Osteoblast (primary cell): ENCODE measurements at regions not wholly inside any gene's neighbourhood (a gene's known extent, or its start where the extent isn't known, plus 50 kb on each side); places are given as distances from the start of the nearest gene placed in this dataset.
"Not testable (repeated sequence)": the region's sequence is repeated elsewhere in the genome, so short reads cannot be mapped to it uniquely, and the experiment has no call there.

ENCODE experiments used
- DNase-seq: peaks from one replicate; pipeline ENCODE4 v3.0.0; 2011; ENCODE audit warnings: low spot score, mixed read lengths; ENCODE audit not compliant: insufficient read length; ENCODE audit errors: missing footprints
- H2AFZ ChIP-seq: 2 replicates; pipeline ENCODE4 v1.6.0; 2011; ENCODE audit warnings: mild to moderate bottlenecking, low read length
- H3K27ac ChIP-seq: 2 replicates; pipeline ENCODE4 v1.5.1; 2011; ENCODE audit warnings: mild to moderate bottlenecking, low read depth, low read length, moderate library complexity
- H3K27me3 ChIP-seq: 2 replicates; pipeline ENCODE4 v1.6.0; 2012; ENCODE audit warnings: mild to moderate bottlenecking, control low read depth, inconsistent platforms, low read length, moderate library complexity; ENCODE audit not compliant: insufficient read depth
- H3K36me3 ChIP-seq: 2 replicates; pipeline ENCODE4 v1.5.1; 2011; ENCODE audit warnings: mild to moderate bottlenecking, low read length, control low read depth, moderate library complexity; ENCODE audit not compliant: insufficient read depth
- H3K4me1 ChIP-seq: 2 replicates; pipeline ENCODE4 v1.5.1; 2011; ENCODE audit warnings: mild to moderate bottlenecking, low read length, control low read depth, moderate library complexity; ENCODE audit not compliant: insufficient read depth
- H3K4me2 ChIP-seq: 2 replicates; pipeline ENCODE4 v1.6.0; 2011; ENCODE audit warnings: mild to moderate bottlenecking, low read length; ENCODE audit not compliant: insufficient read depth
- H3K4me3 ChIP-seq: fragments of 200-600 bp; sonication (generic); 3 replicates; pipeline ENCODE4 v1.5.1; 2012; ENCODE audit warnings: mild to moderate bottlenecking, low read length, inconsistent platforms; ENCODE audit not compliant: insufficient read depth
- H3K79me2 ChIP-seq: 2 replicates; pipeline ENCODE4 v1.6.0; 2012; ENCODE audit warnings: mild to moderate bottlenecking, low read length, control low read depth, inconsistent platforms; ENCODE audit not compliant: insufficient read depth
- H3K9me3 ChIP-seq: 2 replicates; pipeline ENCODE4 v1.5.1; 2011; ENCODE audit warnings: low read depth, low read length, control low read depth
- H4K20me1 ChIP-seq: 2 replicates; pipeline ENCODE4 v1.6.0; 2012; ENCODE audit warnings: mild to moderate bottlenecking, low read length, control low read depth; ENCODE audit not compliant: insufficient read depth
- TF ChIP-seq, protein P1 (sequence below): IDR thresholded peaks from 2 replicates; pipeline ENCODE4 v1.5.1; 2011; ENCODE audit warnings: mild to moderate bottlenecking, low read depth, low read length, moderate library complexity; ENCODE audit errors: extremely low read depth

DNA sequence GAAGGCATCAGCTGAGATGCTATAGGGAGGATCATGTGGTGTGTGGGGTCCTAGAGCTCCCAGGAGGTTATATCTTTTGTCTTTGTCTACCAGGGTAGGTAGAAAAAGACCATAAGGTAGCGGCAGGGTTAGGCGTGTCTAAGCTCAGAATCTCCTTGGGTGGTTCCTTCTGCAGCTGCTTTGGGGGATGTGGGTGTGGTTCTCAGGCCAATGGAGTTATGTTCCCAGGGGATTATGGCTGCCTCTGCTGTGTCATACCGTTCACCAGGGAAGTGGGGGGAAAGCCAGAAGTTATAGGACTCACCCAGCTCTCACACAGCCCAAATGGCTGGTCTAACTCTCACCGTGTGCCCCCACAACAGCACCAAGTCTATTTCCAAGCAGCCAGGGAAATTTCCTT, 107.4 kb upstream of the ADGRB3 start:
- TF ChIP-seq, protein P1, sequence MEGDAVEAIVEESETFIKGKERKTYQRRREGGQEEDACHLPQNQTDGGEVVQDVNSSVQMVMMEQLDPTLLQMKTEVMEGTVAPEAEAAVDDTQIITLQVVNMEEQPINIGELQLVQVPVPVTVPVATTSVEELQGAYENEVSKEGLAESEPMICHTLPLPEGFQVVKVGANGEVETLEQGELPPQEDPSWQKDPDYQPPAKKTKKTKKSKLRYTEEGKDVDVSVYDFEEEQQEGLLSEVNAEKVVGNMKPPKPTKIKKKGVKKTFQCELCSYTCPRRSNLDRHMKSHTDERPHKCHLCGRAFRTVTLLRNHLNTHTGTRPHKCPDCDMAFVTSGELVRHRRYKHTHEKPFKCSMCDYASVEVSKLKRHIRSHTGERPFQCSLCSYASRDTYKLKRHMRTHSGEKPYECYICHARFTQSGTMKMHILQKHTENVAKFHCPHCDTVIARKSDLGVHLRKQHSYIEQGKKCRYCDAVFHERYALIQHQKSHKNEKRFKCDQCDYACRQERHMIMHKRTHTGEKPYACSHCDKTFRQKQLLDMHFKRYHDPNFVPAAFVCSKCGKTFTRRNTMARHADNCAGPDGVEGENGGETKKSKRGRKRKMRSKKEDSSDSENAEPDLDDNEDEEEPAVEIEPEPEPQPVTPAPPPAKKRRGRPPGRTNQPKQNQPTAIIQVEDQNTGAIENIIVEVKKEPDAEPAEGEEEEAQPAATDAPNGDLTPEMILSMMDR, result no peak
- H3K27ac ChIP-seq, result no peak overlapping the region
- H3K36me3 ChIP-seq, result no peaks in the 10 kb centered on the region

DNA sequence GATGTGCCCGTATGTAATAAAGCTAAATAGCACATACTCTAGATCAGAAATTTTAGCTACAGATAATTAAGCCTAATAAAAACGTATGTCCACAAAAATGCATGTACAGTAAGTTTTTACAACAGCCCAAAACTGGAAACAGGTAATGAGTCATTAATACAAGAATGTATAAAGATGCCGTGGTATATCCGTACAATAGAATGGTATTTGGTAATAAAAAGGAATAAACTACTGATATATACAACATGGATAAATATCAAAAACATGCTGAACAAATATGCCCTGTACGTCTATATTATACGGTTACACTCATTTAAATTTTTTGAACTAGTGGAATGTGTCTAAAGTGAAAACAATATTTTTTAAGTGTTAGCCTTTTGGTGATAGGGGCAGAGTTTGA, 128.2 kb upstream of the ADGRB3 start:
- TF ChIP-seq, protein P1, result no peak
- no peak overlapping the region for H3K4me3 ChIP-seq
- H3K79me2 ChIP-seq, result no peaks in the 10 kb centered on the region
- H3K4me2 ChIP-seq, result no peak overlapping the region
- no peak overlapping the region for H2AFZ ChIP-seq
- H3K36me3 ChIP-seq, result no peaks in the 10 kb centered on the region
- no peaks in the 10 kb centered on the region for H4K20me1 ChIP-seq
- H3K9me3 ChIP-seq, result no peaks in the 10 kb centered on the region
- no peak for DNase-seq
- no peak overlapping the region for H3K27ac ChIP-seq
- H3K4me1 ChIP-seq, result no peaks in the 10 kb centered on the region
- no peaks in the 10 kb centered on the region for H3K27me3 ChIP-seq

More for the DNA sequence above, 107.4 kb upstream of the ADGRB3 start:
- Histone ChIP-seq H3K27me3 (no peaks in the 10 kb centered on the region), H3K4me3 (no peak overlapping the region), H3K9me3 (no peaks in the 10 kb centered on the region), H4K20me1 (no peaks in the 10 kb centered on the region), H3K79me2 (no peaks in the 10 kb centered on the region), H2AFZ (no peak overlapping the region), H3K4me2 (no peak overlapping the region), H3K4me1 (no peaks in the 10 kb centered on the region)
- no peak for DNase-seq

DNA sequence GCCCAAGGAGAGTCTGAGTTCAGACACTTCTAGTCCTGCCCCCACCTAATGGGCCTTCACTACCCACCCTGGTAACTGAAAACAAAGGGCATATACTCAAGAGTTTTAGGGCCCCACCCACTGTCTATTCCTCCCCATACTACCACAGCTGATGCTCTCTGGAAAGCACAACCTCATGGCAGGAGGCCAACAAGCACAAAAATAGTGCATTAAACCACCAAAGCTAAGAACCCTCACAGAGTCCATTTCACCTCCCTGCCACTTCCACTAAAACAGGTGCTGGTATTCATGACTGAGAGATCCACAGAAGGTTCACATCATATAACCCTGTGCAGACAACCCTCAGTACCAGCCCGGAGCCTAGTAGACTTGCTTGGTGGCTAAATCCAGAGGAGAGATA, 132.1 kb upstream of the ADGRB3 start:
- H3K4me2 ChIP-seq, result no peak overlapping the region
- no peak overlapping the region for H3K4me3 ChIP-seq
- H3K9me3 ChIP-seq, result no peaks in the 10 kb centered on the region
- no peaks in the 10 kb centered on the region for H4K20me1 ChIP-seq
- H3K36me3 ChIP-seq, result no peaks in the 10 kb centered on the region
- no peaks in the 10 kb centered on the region for H3K79me2 ChIP-seq
- H3K27ac ChIP-seq, result no peak overlapping the region
- DNase-seq, result no peak
- no peaks in the 10 kb centered on the region for H3K27me3 ChIP-seq
- H2AFZ ChIP-seq, result no peak overlapping the region
- TF ChIP-seq, protein P1, result no peak
- H3K4me1 ChIP-seq, result no peaks in the 10 kb centered on the region

DNA sequence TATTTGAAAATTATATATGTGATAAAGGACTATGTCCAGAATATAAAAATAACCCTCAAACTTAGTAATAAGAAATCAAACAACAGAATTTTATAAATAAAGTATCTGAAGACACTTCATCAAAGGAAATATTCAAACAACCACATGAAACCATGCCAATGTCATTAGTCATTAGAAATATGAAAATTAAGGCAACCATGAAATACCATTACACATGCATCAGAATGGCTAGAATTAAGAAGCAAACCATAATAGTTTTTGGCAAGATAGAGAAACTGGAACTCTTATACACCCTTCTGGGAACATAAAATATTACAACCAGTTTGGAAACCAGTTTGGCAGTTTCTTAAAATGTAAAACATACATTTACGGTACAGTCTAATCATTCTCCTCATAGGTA, 137.2 kb upstream of the ADGRB3 start:
- Histone ChIP-seq H3K36me3 (no peaks in the 10 kb centered on the region), H3K27ac (no peak overlapping the region), H3K9me3 (no peaks in the 10 kb centered on the region), H3K4me3 (no peak overlapping the region), H3K79me2 (no peaks in the 10 kb centered on the region), H3K27me3 (no peaks in the 10 kb centered on the region), H2AFZ (no peak overlapping the region), H3K4me1 (no peaks in the 10 kb centered on the region), H3K4me2 (no peak overlapping the region), H4K20me1 (no peaks in the 10 kb centered on the region)
- TF ChIP-seq, protein P1, result no peak
- DNase-seq, result no peak

DNA sequence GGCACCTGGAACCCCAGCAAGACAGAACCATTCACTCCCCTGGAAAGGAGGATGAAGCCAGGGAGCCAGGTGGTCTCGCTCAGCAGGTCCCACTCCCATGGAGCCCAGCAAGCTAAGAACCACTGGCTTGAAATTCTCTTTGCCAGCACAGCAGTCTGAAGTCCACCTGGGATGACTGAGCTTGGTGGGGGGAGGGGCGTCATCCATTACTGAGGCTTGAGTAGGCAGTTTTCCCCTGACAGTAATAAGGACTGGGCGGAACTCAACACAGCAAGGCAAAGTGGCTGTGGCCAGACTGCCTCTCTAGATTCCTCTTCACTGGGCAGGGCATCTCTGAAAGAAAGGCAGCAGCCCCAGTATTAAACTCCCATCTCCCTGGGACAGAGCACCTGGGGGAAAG, 140.2 kb upstream of the ADGRB3 start:
- H4K20me1 ChIP-seq, H3K27ac ChIP-seq: not testable (repeated sequence)

More for the DNA sequence above, 140.2 kb upstream of the ADGRB3 start:
- H3K4me3 ChIP-seq, H3K4me2 ChIP-seq, H2AFZ ChIP-seq, H3K36me3 ChIP-seq, DNase-seq, H3K9me3 ChIP-seq, H3K4me1 ChIP-seq, H3K27me3 ChIP-seq, H3K79me2 ChIP-seq: not testable (repeated sequence)
